Neural cell (in vitro differentiated cells): ENCODE measurements at regions not wholly inside any gene's neighbourhood (a gene's known extent, or its start where the extent isn't known, plus 50 kb on each side); places are given as distances from the start of the nearest gene placed in this dataset.
A peak's percentile ranks its signal among the peaks of the same experiment; 100 is the strongest.

Experiments used
- H2AFZ ChIP-seq: fragments of 200-600, 300-800 bp; sonication (generic), shearing (Covaris generic); 2 replicates; pipeline ENCODE4 v1.6.0; 2014; ENCODE audit warnings: low read depth, mild to moderate bottlenecking, antibody characterized with exemption, low read length, moderate library complexity
- H3F3A ChIP-seq: fragments of 200-600 bp; shearing (Covaris generic); 2 replicates; pipeline ENCODE4 v1.6.1; 2016; ENCODE audit warnings: mild to moderate bottlenecking, moderate library complexity, mixed read lengths, antibody characterized with exemption, low read length; ENCODE audit not compliant: insufficient read depth, poor library complexity, severe bottlenecking
- H3K27ac ChIP-seq: fragments of 200-600, 300-800 bp; sonication (generic), shearing (Covaris generic); 2 replicates; pipeline ENCODE4 v1.5.1; 2014; ENCODE audit warnings: mild to moderate bottlenecking, low read length, moderate library complexity
- H3K27me3 ChIP-seq: fragments of 300-800, 200-600 bp; sonication (generic), shearing (Covaris generic); 2 replicates; pipeline ENCODE4 v1.6.0; 2014; ENCODE audit warnings: mild to moderate bottlenecking, low read depth, low read length, moderate library complexity; ENCODE audit not compliant: insufficient read depth
- H3K36me3 ChIP-seq: fragments of 300-800, 200-600 bp; sonication (generic), shearing (Covaris generic); 2 replicates; pipeline ENCODE4 v1.5.1; 2014; ENCODE audit warnings: mild to moderate bottlenecking, antibody characterized with exemption, low read length, moderate library complexity; ENCODE audit not compliant: insufficient read depth
- H3K4me2 ChIP-seq: fragments of 300-800, 200-600 bp; sonication (generic), shearing (Covaris generic); 2 replicates; pipeline ENCODE4 v1.6.0; 2014; ENCODE audit warnings: mild to moderate bottlenecking, low read length
- H3K4me3 ChIP-seq: fragments of 300-800, 200-600 bp; sonication (generic), shearing (Covaris generic); 2 replicates; pipeline ENCODE4 v1.5.1; 2014; ENCODE audit warnings: mild to moderate bottlenecking, low read length, moderate library complexity
- H3K79me2 ChIP-seq: fragments of 200-600 bp; shearing (Covaris generic); replicated peaks from 2 replicates; pipeline ENCODE4 v1.6.0; 2014; ENCODE audit warnings: mild to moderate bottlenecking, low read length, moderate library complexity; ENCODE audit not compliant: insufficient read depth
- H3K9ac ChIP-seq: fragments of 300-800, 200-600 bp; sonication (generic), shearing (Covaris generic); 2 replicates; pipeline ENCODE4 v1.6.1; 2016; ENCODE audit warnings: mild to moderate bottlenecking, low read length, mixed read lengths
- H3K9me2 ChIP-seq: fragments of 200-600 bp; shearing (Covaris generic); 2 replicates; pipeline ENCODE4 v1.6.1; 2016; ENCODE audit warnings: mild to moderate bottlenecking, low read length, mixed read lengths; ENCODE audit not compliant: insufficient read depth
- H3K9me3 ChIP-seq: fragments of 200-600, 300-800 bp; sonication (generic), shearing (Covaris generic); 2 replicates; pipeline ENCODE4 v1.6.1; 2016; ENCODE audit warnings: mild to moderate bottlenecking, mixed run types, low read length, moderate library complexity, mixed read lengths
- H4K20me1 ChIP-seq: fragments of 200-600 bp; shearing (Covaris generic); 2 replicates; pipeline ENCODE4 v1.6.1; 2016; ENCODE audit warnings: mild to moderate bottlenecking, mixed run types; ENCODE audit not compliant: insufficient read depth
- CTCF ChIP-seq: fragments of 450-650 bp; IDR thresholded peaks from 2 replicates; pipeline ENCODE4 v1.5.1; 2014; ENCODE audit warnings: antibody characterized with exemption, mild to moderate bottlenecking, moderate library complexity; ENCODE audit not compliant: poor library complexity, severe bottlenecking
- EP300 ChIP-seq: fragments of 450-650 bp; conservative IDR thresholded peaks from 2 replicates; pipeline ENCODE4 v1.6.1; 2014; ENCODE audit warnings: antibody characterized with exemption, mild to moderate bottlenecking, moderate library complexity; ENCODE audit not compliant: poor library complexity, severe bottlenecking
- EZH2 ChIP-seq: fragments of 200-600, 300-800 bp; shearing (Covaris generic), sonication (generic); IDR thresholded peaks from 2 replicates; pipeline ENCODE4 v1.6.1; 2014; ENCODE audit warnings: antibody characterized with exemption, low read length, borderline replicate concordance, mild to moderate bottlenecking; ENCODE audit not compliant: insufficient read depth, poor library complexity, severe bottlenecking
- MXI1 ChIP-seq: fragments of 450-650 bp; conservative IDR thresholded peaks from 2 replicates; pipeline ENCODE4 v1.6.1; 2014; ENCODE audit warnings: antibody characterized with exemption, mild to moderate bottlenecking; ENCODE audit not compliant: poor library complexity, severe bottlenecking
- POLR2AphosphoS5 ChIP-seq: IDR thresholded peaks from 2 replicates; pipeline ENCODE4 v1.6.1; 2012
- RAD21 ChIP-seq: fragments of 450-650 bp; conservative IDR thresholded peaks from 2 replicates; pipeline ENCODE4 v1.6.1; 2014; ENCODE audit warnings: antibody characterized with exemption, mild to moderate bottlenecking, moderate library complexity
- SMC3 ChIP-seq: fragments of 450-650 bp; conservative IDR thresholded peaks from 2 replicates; pipeline ENCODE4 v1.6.1; 2014; ENCODE audit warnings: antibody characterized with exemption, mild to moderate bottlenecking, moderate library complexity; ENCODE audit not compliant: poor library complexity
- TAF1 ChIP-seq: IDR thresholded peaks from 2 replicates; pipeline ENCODE4 v1.6.1; 2012; ENCODE audit warnings: low read depth
- TF ChIP-seq, protein P1 (sequence below): IDR thresholded peaks from 2 replicates; pipeline ENCODE4 v1.6.1; 2012; ENCODE audit warnings: borderline replicate concordance

DNA sequence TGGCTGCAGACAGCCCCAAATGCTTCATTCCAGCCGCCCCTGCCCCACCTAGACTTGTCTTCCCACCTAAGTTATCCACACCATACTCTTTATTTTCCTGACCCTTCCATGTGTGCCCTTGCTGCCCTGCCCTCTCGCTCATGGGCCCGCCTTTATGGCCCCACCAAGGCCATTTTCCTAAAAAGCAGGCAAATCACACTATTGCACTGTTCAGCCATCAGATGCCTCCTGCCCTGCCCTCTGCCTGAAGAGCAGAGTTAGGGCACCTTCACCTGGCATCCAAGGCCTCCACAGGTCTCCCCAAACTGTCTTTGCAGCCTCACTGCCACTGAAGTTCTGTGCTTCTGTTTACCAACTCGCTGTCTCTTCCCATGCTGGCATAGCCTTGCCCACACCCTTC lies 496.7 kb downstream of the EIPR1 start:
- no peak overlapping the region for H3K27ac ChIP-seq
- H3F3A ChIP-seq, result no peaks in the 10 kb centered on the region
- H3K9ac ChIP-seq, result no peak overlapping the region
- H3K4me2 ChIP-seq, result no peak overlapping the region
- no peaks in the 10 kb centered on the region for H3K9me2 ChIP-seq
- TF ChIP-seq, protein P1, sequence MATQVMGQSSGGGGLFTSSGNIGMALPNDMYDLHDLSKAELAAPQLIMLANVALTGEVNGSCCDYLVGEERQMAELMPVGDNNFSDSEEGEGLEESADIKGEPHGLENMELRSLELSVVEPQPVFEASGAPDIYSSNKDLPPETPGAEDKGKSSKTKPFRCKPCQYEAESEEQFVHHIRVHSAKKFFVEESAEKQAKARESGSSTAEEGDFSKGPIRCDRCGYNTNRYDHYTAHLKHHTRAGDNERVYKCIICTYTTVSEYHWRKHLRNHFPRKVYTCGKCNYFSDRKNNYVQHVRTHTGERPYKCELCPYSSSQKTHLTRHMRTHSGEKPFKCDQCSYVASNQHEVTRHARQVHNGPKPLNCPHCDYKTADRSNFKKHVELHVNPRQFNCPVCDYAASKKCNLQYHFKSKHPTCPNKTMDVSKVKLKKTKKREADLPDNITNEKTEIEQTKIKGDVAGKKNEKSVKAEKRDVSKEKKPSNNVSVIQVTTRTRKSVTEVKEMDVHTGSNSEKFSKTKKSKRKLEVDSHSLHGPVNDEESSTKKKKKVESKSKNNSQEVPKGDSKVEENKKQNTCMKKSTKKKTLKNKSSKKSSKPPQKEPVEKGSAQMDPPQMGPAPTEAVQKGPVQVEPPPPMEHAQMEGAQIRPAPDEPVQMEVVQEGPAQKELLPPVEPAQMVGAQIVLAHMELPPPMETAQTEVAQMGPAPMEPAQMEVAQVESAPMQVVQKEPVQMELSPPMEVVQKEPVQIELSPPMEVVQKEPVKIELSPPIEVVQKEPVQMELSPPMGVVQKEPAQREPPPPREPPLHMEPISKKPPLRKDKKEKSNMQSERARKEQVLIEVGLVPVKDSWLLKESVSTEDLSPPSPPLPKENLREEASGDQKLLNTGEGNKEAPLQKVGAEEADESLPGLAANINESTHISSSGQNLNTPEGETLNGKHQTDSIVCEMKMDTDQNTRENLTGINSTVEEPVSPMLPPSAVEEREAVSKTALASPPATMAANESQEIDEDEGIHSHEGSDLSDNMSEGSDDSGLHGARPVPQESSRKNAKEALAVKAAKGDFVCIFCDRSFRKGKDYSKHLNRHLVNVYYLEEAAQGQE, result no peak
- TF ChIP-seq RAD21 (no peak), CTCF (no peak), TAF1 (no peak), EP300 (no peak), MXI1 (no peak)
- H3K79me2 ChIP-seq, result no peaks in the 10 kb centered on the region
- H2AFZ ChIP-seq, result no peak overlapping the region
- H3K4me3 ChIP-seq, result no peak overlapping the region
- no peaks in the 10 kb centered on the region for H3K9me3 ChIP-seq
- no peaks in the 10 kb centered on the region for H4K20me1 ChIP-seq
- no peaks in the 10 kb centered on the region for H3K36me3 ChIP-seq
- H3K27me3 ChIP-seq, result no peaks in the 10 kb centered on the region

- Histone ChIP-seq H3K36me3 (no peaks in the 10 kb centered on the region), H3F3A (no peaks in the 10 kb centered on the region), H3K79me2 (no peaks in the 10 kb centered on the region), H3K4me3 (no peak overlapping the region), H3K27ac (peak overlapping the region; percentile 97), H2AFZ (no peak overlapping the region), H3K9me3 (no peaks in the 10 kb centered on the region), H3K9me2 (no peaks in the 10 kb centered on the region), H3K4me2 (no peak overlapping the region), H3K9ac (peak overlapping the region; percentile 27), H4K20me1 (no peaks in the 10 kb centered on the region), H3K27me3 (no peaks in the 10 kb centered on the region)
- TF ChIP-seq CTCF, result no peak
- TF ChIP-seq, protein P1, result no peak
- TF ChIP-seq TAF1, result no peak
- no peak for TF ChIP-seq RAD21
- TF ChIP-seq MXI1, result no peak
- TF ChIP-seq EP300, result no peak
- no peak for TF ChIP-seq SMC3
- no peak for TF ChIP-seq POLR2AphosphoS5
- no peak for TF ChIP-seq EZH2
Observed at GRCh38 chr2:2879781-2880180, 497.8 kb downstream of the EIPR1 start.
